NCI-H2107 (cell line): ENCODE measurements at regions not wholly inside any gene's neighbourhood (a gene's known extent, or its start where the extent isn't known, plus 50 kb on each side); places are given as distances from the start of the nearest gene placed in this dataset.

Experiments used
- DNase-seq: peaks from one replicate; lab custom pipeline; 2025; lab: John Stamatoyannopoulos, UW

DNA sequence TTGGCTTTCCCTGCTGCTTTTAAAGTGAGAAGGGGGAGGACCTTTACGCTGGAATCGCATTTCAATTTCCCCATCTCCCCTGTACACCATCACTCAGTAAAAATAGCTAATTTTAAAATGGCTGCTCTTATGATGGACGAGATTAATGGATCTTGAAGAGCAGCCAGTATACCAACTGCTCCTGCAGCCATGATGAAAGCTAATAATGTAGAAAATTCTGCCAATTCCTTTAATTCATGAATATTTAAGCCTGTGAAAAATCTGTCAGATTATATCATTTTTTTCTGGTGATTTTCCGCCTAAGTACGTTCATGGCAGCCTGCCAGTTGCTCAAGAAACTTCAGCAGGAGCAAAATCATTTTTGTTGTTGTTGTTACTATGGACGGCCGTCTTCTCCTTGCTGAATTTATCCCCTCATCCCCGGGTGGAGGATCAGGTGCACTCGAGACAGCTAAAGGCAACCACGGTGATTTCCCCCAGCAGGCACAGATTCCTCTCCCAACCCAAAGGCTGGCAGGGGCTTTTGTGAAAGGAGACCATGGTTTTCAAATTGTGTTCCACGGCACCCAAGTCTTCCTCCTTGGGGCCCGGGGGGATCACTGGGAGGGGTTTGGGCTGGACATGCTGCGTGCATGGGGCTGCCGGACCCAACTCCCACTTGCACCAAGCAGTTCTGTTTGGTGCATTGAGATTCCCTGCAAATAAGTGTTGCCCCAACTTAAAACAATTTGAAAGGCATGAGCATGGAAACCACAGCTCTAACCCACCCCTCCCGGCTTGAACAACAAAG, 289.6 kb downstream of the UACA start:
- DNase-seq, result no peak

- DNase-seq, result no peak
These were observed 291.8 kb downstream of the UACA start for GRCh38 chr15:70471517-70471916.

DNA sequence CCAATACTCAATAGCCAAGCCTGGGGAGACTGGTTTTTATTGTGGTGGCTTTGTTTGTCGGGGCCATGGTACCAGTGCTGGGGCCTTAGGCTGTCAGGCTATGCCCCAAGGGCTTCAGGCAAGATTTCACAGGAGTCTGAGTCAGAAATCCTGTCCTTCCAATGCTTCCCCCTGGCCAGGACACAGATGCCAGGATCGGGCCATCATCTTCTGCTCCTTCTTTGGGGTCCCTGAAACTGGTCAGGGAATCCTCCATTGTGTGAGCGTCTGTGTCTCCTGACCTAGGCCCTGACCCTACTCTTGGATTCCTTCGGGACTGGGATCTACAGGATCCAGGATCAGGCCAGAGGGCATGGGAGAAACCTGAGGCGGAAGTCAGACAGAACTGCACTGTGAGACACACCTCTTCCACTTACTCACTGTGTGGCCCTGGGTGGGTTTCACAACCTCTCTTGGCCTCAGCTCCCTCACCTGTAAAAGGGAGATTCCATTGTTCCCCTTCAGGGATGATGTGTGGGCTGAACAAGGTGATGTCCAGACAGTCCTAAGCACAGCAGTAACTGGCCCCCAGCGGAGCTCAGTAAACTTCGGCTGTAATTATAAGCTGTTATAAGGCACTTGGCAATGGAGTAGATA, 292.7 kb downstream of the UACA start:
- DNase-seq, result no peak

DNA sequence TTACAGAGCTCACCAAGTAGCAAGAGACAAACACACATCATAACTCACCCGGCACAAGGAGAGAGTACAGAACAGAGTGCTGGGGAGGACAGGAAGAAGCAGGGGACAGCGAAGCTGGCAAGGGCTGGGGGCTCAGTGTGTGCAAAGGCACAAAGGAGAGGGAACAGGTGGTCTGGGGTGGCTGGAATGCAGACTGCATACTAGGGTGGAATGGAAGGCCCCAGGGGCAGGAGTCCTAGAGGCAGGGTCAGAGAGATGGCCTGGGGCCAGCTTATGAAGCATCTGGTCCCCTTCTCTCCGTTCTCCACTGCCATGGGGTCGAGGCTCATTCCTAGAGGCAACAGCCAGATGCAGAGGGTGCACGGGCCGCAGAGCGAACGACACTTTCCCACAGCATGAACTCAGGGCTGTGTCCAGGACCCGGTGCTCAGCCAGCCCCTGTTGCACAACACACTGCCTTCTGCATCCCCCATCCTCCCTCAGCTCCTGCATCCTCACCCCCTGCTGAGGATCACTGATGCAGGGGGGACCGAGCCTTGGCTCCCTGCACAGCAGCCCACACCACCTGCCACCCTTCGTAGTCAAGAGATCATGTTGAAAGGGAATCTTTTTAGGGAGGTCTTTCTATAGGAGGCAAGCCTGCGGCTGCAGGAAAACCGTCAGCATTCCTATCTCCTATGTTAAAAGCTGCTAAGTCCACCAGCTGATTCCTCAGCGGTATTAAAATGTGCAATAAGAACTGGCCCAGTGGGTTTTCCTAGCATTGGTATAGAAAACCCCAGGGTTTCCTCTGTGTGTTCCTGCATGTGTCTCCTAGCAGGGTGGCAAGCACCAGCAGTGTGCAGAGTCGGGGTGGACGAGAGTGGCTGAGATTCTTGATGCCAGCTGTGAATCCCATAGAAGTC, 293.5 kb downstream of the UACA start:
- no peak for DNase-seq

GRCh38 chr15:70469182-70469581, 294.2 kb downstream of the UACA start:
- DNase-seq, result no peak

- DNase-seq, result no peak
These were observed 296.3 kb downstream of the UACA start for GRCh38 chr15:70466895-70467529.

DNA sequence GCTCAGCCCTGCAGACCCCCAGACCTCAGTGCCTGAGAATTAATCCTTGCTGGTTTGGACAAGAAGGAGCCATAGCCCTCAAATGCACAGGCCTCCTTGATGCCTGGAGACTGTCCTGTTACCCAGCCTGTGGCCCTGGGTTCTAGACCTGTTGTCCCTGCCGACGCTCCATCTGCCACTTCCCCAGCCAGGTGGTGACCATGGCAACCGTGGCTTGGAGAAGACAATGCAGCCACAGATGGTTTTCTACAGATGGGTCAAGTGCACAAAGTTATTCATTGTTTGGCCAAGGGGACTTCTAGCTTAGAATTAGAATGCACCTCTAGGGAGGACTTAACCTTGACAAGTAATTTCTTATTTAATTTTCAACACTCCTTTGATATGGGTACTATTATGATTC, 297.1 kb downstream of the UACA start:
- DNase-seq, result no peak

GRCh38 chr15:70465812-70466211, 297.5 kb downstream of the UACA start:
- no peak for DNase-seq

DNA sequence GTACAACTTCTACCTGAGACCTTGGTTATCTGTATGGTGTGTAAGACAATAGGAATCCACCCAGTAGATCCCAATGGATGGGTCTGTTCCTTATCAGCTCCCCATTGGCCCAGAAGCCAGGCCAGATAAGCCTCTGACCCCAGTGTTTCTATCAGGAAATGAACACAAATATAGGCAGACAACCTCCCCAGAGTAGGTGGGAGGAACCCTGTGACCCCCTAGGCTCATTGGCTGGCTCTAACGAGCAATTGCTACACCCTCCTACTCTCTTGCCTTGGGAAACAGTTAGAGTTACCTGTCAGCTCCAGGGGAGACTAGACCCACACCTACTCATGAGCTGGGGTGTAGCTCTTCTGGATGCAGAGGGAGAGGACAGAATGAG, 299.9 kb downstream of the UACA start:
- no peak for DNase-seq

GRCh38 chr15:70461992-70462391, 301.4 kb downstream of the UACA start:
- DNase-seq, result no peak

DNA sequence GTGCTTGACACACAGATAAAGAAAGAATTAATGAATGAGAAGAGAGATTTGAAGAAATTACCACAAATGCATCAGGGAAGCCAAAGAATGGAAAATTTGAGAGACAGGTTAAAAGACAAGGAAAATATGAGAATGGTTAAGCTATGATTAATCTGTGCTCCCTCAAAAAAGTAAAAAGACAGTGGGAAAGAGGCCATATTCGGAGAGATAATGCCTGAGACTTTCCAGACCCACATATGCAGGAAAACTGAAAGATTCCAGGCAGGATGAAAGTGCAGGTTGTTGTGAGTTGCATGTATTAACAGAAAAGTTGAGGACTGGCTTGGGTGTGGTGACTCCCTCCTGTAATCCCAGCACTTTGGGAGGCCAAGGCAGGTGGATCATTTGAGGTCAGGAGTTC, 302.3 kb downstream of the UACA start:
- DNase-seq, result no peak

DNA sequence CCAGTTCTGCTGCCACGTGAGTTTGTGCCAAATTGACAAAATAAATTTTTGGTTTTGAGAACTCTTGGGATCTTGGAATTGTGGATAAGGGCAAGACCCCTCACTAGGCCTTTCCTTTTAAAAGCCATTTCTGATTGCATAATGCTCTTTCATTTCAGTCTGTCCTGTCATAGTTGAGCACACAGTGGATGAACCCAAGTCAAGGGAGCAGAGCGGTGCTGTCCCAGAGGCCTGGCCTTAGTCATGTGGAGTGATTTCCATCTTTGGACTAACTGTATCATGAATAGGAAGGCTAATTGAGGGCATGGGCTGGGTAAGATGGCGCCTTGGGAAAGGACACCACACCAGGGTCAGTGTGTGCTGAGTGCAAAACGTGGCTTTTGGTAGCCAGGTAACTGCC, 304.0 kb downstream of the UACA start:
- no peak for DNase-seq

DNA sequence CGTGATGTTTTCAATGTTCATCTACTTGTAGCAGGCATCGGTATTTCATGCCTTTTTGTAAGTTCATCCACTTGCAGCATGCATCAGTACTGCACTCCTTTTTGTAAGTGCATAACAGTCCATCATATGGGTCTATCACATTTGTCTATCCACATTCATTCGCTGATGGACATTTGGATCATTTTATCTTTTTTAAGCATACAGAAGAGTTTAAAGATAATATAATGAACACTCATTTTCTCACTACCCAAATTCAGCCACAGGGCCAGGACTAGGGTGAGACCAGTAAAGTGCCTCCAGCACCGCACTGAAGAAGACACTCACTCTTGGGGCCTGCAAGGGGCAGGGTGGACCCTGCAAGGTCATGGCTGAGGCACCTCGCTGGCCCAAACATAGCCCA, 309.6 kb downstream of the UACA start:
- DNase-seq, result no peak

DNA sequence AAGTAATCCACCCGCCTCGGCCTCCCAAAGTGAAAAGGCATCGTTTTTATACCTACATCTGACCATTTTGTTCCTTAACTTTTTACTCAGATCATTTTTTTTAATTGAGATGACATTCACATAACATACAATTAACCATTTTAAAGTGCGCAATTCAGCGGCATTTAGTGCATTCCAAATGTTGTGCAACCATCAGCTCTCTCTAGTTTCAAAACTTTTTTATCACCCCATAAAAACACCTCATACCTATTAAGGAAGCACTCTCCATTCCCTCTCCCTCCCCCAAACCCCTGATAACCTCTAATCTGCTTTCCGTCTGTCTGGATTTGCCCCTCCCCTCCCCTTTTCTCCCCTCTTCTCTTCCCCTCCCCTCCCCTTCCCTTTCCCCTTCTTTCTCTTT, 310.1 kb downstream of the UACA start:
- no peak for DNase-seq

DNA sequence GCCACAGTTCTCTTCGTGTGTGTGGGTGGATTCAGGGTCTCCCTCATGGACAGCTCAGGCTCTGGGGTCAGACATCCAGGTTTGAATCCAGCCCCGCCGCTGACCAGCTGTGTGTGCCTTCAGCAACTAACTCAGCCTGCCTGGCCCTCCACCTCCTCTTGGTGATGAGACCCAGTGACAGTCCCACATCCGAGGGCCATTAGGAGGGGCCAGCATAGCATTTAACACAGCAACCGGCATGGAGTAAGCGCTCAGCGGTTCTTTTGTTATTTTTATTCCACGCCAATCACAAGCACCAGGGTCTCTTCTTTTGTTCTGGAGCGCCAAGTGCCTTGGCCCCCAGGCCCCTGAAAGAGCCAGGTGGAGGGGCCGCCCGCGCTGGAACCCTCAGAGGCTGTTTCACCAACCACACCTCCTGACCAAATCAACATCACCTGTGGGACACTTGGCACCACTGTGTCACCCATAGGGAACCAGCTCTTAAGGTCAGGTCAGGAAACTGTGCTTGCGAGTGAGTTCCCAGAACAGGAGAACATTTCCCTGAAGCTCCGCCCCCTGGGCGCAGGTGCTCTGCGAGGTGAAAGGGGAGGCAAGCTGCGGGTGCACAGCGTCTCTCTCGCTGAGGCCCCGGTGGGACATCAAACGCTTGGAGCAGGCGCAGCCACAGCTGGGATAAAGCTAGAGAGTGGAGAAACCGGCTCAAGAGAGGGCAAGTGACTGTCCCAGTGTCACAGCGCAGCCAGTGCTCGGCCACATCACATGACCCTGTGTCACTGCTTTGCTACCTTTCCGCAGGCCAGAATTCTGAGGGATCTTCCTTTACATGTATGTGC, 311.3 kb downstream of the UACA start:
- DNase-seq, result no peak

DNA sequence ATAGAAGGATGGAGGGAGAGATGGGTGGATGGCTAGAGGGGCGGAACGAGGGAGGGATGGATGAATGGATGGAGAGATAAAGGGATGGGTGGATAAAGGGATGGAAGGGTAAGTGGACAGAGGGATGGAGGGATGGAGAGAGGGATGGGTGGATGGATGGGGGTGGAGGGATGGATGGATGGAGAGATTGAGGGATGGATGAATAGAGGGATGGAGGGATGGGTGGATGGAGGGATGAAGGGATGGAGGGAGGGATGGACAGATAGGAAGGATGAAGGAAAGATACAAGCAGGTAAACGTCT, 313.3 kb downstream of the UACA start:
- DNase-seq, result no peak

GRCh38 chr15:70449311-70450141, 313.8 kb downstream of the UACA start:
- no peak for DNase-seq

DNA sequence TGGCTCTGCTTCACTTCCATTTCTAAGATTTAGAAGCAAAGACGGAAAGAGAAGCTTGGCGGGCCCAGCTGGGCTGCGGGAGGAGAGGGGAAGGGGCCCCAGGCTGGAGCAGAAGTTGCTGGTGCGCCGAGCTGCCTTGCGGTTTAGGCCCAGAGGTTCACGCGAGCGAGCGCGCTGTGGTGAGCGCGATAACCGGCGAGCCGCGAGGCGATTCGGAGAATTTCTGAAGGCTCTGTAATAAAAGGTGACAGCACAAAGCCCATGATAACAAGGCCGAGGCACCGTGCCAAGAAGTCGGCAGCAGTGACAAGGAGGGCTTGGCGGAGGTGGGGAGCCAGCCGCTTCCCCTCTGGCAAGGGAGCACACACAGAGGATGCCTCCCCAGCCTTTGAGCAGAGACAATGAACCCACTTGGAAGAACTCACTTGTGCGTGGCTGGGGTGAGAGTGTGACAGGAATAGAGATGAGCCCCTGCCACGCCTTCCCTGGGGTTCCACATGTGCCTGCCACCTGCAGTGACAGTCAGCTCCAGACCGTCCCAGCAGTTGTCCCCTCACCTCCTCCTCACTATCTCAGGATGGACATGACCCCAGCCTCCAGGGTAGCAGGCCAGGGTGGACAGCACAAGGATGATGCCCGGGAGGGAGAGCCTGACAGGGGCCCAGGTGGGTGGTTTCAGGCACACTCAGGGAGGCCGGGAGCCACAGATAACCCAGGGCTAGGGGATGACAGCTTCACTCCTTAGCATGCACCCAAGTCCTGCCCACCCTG, 315.2 kb downstream of the UACA start:
- DNase-seq, result no peak

DNA sequence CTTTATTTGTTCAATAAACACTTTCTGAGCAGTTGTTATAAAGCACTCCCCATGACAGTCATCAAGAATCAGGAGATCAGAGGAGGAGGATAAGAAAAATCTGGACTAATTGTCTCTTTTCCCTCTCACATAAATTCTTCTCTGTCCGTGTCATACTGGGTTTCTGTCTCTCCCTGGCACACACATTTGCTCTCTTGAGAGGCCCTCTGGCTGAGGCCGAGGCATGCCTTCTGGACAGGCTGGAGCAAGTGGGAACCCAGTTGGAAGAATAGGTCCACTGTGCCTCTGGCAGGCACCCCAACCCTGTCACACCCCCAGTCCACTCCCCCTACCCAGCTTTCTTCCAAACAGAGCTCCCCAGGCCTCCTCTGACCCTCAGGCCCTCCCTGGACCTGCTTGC, 315.8 kb downstream of the UACA start:
- DNase-seq, result no peak

DNA sequence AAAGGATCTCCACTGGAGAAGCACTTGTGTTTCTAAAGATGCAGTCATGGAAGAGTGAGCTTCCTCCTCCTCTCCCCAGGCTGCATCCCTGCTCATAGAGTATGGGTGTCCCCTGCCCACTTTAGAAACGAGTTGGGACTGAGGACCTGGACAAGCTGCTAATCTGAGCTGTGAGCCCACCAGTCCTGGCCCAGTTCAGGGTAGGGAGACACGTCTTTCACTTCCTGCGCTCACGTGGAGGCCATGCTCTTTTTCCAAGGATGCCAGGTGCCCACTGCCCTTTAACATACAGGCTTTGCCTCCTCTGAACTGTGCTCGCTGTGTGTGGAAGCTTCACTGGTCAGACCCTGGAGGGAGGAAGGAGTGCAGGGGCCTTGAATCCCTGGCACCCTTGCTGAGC, 316.3 kb downstream of the UACA start:
- no peak for DNase-seq
